ENCODE measurements at regions not wholly inside any gene's neighbourhood (a gene's known extent, or its start where the extent isn't known, plus 50 kb on each side); places are given as distances from the start of the nearest gene placed in this dataset.
"Not testable (repeated sequence)": the region's sequence is repeated elsewhere in the genome, so short reads cannot be mapped to it uniquely, and the experiment has no call there.

DNA sequence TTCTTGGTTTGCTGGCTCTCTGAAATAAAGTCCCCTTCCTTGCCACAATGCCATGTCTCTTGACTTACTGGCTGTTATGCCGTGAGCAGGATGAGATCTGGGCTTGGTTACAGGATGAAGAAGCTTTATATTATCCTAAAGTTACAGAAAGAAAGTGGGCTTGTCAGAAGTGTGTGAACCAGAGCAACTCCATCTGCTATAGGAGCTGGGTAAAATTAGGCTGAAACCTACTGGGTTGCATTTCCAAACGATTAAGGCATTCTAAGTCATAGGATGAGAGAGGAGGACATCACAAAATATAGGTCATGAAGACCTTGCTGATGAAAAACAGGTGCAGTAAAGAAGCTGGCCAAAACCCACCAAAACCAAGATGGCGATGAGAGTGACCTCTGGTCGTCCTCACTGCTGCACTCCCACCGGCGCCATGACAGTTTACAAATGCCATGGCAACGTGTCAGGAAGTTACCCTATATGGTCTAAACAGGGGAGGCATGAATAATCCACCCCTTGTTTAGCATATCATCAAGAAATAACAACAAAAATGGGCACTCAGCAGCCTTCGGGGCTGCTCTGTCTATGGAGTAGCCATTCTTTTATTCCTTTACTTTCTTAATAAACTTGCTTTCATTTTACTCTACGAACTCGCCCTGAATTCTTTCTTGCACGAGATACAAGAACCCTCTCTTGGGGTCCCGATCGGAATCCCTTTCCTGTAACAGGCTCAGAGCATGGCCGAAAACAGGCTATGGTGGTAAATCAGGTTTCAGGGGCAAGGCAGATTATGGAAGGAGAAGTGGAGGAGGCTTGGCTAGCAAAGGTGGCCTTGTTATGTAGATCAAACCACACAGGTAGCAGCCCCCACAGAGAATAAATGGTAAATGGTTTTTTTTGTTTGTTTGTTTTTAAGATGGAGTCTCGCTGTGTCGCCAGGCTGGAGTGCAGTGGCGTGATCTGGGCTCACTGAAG is 81.3 kb upstream of the C16orf82 start:
- DNase-seq, result no peak

DNA sequence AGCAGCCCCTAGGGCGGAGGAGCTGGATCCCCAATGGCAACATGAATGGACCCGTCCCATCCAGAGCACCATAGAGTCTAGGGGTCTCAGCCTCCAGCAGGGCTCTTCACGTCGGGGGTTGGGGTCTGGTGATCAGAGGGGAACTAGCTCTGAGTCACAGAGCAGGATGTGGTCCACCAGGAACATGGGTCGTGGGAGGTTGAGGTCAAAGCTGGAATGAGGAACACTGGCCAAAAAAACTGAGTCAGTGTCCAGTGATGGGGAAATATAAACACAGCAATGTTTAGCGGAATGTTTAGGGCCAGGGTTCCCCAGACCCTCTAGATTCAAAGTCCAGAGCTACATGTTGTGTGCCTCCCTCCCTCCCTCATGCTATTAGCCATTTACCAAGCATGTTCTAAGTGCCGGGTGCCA is 79.1 kb upstream of the C16orf82 start:
- no peak for DNase-seq

DNA sequence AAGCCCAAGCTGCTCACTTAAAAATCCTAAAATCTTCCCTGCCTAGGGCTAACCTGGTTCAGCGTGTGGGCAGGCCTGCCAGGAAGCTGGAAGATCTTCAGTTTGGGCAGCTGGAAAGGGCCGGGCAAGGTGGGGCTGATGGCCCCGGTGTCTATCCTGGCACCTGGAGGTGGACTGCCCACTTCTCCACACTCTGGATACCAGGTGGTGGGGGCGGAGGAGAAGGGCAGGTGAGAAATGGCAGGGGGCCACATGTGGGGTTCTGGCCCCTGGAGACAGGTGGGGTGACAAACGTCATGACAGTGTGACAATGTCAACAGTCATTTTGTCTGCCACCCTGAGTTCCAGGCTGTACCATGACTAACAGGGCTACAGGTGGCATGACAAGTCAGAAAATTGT is 78.5 kb upstream of the C16orf82 start:
- DNase-seq, result no peak

DNA sequence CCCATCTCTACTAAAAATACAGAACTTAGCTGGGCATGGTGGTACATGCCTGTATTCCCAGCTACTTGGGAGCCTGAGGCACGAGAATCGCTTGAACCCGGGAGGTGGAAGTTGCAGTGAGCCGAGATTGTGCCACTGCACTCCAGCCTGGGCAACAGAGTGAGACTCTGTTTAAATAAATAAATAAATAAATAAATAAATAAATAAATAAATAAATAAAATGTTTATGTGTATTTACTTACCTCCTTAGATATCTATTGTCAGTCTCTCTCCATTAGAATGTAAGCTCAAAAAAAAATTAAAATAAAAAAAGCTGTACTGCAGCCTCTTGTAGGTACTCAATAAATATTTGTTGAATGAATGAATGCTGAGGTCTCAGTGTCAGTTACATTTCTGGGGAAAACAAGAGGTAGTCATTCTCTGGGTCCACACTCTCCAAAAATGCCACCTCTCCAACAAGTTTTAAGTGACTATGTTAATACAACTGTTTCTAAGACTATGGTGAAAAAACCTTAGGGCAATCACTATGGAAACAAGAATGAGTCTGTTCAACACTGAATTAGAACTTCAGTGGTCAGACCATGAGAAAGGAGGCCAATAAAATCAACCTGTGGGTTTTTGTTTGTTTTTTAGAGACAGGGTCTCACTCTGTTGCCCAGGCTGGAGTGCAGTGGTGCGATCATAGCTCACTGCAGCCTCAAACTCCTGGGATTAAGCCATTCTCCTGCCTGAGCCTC is 76.2 kb upstream of the C16orf82 start:
- DNase-seq, result not testable (repeated sequence)

DNA sequence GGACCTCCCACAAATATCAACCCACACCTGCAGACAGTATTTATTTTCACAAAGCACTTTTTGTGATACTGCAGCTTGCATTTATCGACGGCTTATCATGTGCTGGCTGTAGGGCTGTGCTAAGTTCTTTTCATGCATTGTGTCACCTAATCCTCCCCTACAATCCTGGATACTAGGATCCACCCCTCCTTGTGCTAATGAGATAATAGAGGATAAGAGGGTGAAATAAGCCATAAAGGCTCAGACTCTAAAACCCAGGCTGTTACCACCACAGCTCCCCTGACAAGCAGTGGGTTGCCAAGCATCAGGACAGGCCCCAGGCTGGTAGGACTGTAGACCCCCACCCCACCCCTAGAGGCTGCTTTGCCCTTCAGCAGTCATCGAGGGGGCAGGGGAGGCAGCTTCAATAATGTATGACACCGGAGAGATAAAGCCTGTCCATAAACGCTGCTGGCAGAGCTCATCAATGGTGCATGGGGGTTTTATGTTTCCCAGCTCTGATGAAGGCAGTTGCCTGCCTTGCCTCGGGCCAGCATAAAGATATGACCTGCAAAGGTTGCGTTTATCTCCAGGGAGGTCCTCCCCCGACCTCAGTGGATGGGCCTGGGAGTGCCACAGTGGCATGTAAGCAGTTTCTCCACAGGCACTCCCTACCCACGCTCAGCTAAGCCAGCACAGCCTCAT is 73.9 kb upstream of the C16orf82 start:
- DNase-seq, result no peak

DNA sequence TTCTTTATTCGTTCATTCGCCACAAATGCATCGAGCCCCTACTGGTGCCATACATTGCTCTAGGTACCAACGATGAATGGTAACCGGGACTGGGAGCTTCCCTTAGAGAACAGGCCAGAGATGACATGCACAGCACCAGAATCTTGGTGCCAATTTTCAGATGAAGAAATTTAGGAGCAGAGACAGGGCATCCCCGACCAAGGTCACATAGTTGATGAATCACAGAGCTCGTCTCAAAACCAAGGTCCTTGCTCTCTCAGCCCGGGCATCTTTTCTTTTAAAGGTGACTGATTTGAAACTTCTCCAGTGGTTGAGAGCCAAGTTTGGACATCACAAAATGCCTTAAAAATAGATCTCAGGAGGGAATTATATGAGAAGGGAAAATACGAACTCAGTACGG is 73.2 kb upstream of the C16orf82 start:
- DNase-seq, result no peak

DNA sequence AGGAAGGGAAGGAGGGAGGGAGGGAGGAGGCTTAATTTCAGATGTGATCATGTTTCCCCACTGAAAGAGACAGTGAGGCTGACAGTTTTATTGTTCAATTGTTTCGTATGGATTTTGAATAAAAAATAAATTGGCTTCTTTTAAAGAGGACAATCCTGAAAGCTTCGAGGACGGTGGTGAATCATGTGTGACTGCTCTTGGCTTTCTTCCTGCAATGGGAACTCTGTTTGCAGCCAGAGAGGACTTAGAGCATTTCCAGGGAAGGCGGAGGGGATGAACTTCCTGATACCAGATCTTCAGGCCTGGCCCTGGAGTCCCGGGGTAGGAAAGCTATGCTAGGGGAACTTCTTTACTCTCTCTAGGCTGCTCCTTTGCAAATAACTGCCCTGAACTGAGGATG is 72.8 kb upstream of the C16orf82 start:
- peak; percentile 12 for DNase-seq

DNA sequence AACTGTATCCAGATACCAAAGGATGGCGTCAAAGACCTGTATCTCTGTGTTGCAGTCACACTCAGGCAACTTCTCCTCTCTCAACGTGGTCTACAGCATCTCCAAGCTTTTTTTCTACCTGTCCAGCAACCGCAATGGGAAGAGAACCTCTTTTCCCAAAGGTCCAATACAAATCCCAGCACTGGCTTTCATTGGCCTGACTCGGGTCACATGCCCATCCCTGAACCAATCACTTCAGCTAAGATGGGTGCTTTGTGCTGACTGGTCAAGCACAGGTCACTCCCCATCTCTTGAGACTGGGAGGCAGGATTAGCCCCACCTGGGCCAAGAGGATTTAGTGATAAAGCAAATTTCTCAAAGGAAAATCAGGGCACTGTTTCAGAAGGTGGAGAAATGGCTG is 71.2 kb upstream of the C16orf82 start:
- DNase-seq, result no peak

DNA sequence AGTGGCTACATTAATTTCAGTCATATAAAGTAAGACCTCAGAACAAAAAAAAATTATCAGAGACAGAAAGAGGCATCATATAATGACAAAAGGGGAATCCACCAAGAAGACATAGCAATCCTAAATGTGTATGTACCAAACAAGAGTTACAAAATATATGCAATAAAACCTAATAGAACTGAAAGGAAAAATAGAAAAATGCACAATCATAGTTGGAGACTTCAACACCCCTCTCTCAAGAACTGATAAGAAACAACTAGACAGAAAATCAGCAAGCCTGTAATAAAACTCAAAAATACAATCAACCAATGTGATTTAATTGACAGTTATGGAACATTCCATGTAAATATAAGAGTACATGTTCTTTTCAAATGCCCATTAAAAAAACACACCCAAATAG is 61.3 kb upstream of the C16orf82 start:
- no peak for DNase-seq

Measured in renal pelvis (tissue), 1 donor.